ENCODE measurements at regions not wholly inside any gene's neighbourhood (a gene's known extent, or its start where the extent isn't known, plus 50 kb on each side); places are given as distances from the start of the nearest gene placed in this dataset.

DNA sequence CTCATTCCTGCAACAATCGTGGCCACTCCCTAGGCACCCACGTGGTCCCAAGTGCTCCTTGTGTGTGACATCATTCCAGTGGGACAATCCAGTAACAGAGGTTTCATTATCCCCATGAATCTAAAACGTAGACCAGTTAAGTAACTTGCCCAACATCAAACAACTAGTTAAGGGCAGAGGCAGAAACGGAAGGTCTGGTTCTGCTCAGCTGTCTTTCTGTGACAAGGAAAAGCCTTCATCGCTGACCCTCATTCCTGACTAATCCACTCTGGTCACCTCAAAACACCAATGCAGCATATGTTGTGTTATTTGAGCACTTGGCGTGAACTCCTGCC lies 261.4 kb upstream of the JARID2 start:
- CTCF ChIA-PET = no interaction called here
- Mint-ChIP-seq H3K4me3 (no peak overlapping the region), H3K9me3 (no peaks in the 10 kb centered on the region), H3K36me3 (no peaks in the 10 kb centered on the region), H3K27me3 (peaks cover 21% of the 10 kb centered on the region), H3K4me1 (no peaks in the 10 kb centered on the region), H3K27ac (no peak overlapping the region)
- DNase-seq = no peak

DNA sequence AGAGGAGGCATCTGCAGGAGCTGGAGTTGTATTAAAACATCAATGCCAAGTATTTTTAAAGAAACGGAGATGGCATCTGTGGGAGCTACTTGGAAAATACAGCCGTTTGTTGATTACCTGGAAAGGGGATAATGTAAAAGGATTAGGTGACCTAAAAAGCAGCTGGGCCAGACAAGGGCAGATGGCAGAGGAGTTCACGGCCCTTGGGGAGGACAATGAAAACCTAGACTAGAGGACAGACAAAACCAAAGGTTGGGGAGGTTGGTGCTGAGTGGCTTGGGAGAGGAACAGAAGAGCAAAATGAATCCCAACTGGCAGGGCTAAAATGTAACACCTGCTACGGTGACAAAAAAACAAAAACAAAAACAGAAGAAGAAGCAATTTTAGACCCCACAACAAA lies 260.5 kb upstream of the JARID2 start:
- H3K9me3 Mint-ChIP-seq = no peaks in the 10 kb centered on the region
- no peaks in the 10 kb centered on the region for H3K36me3 Mint-ChIP-seq
- DNase-seq = no peak
- H3K4me3 Mint-ChIP-seq = no peak overlapping the region
- H3K27me3 Mint-ChIP-seq = peaks cover 21% of the 10 kb centered on the region
- H3K4me1 Mint-ChIP-seq = no peaks in the 10 kb centered on the region
- no peak overlapping the region for H3K27ac Mint-ChIP-seq
- CTCF ChIA-PET = no interaction called here

DNA sequence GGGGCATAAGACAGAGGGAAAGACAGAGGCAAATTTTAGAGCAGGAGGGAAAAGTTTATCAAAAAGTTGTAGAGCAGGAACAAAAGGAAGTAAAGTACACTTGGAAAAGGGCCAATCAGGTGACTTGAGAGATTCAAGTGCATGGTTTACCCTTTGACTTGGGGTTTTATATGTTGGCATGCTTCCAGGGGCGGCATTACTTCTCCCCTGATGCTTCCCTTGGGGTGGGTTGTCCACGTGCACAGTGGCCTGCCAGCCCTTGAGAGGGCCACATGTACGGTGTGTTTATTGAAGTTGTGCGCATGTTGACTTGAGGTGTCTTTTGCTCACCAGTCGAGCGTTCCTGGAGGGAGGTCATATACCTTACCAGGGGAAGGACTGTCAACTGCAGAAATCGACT lies 259.5 kb upstream of the JARID2 start:
- H3K4me3 Mint-ChIP-seq = no peak overlapping the region
- H3K27ac Mint-ChIP-seq = no peak overlapping the region

DNA sequence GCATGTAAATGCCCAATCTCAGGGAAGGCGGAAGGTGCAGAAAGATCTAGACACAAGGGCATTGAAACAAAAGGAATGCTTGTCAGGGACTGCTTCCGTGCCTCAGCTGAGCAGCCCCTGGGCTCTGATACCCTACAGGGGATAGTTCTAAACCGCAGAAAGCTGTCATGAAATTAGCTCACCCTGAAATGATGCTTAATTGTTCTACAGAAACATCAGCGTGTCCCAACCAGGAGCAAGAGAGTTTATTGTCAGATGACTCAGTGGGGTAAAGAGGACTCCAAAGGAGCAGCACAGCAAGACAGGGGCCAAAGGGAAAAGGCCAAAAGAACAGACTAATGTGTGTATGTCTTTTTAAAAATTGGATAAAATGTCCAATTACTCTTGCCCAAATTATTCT lies 258.4 kb upstream of the JARID2 start:
- Mint-ChIP-seq H3K27ac (no peak overlapping the region), H3K4me3 (no peak overlapping the region), H3K27me3 (peaks cover 18% of the 10 kb centered on the region), H3K4me1 (no peaks in the 10 kb centered on the region), H3K9me3 (no peaks in the 10 kb centered on the region), H3K36me3 (no peaks in the 10 kb centered on the region)
- CTCF ChIA-PET = no interaction called here
- no peak for DNase-seq

More for the DNA sequence above, 259.5 kb upstream of the JARID2 start:
- DNase-seq = no peak
- Mint-ChIP-seq H3K4me1 (no peaks in the 10 kb centered on the region), H3K36me3 (no peaks in the 10 kb centered on the region), H3K9me3 (no peaks in the 10 kb centered on the region), H3K27me3 (peaks cover 19% of the 10 kb centered on the region)
- CTCF ChIA-PET = no interaction called here

DNA sequence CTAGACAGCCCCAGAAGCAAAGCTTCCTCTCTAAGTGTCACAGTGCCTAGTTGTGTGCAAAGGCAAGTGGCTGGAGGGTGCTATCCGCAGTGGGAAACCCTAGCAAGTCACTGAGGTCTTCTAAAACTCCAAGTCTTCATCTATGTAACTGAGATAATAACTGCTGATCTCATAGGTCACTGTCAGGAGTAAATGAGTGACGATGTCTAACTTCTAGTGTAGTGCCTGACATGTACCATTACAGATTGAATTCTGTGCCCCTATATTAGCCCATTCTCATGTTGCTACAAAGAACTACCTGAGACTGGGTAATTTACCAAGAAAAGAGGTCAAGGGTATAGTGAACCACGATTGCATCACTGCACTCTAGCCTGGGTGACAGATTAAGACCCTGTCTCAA lies 253.5 kb upstream of the JARID2 start:
- Mint-ChIP-seq H3K9me3 (no peaks in the 10 kb centered on the region), H3K27ac (no peak overlapping the region), H3K4me1 (no peaks in the 10 kb centered on the region), H3K4me3 (no peak overlapping the region), H3K36me3 (no peaks in the 10 kb centered on the region), H3K27me3 (no peaks in the 10 kb centered on the region)
- CTCF ChIA-PET = no interaction called here
- DNase-seq = no peak

DNA sequence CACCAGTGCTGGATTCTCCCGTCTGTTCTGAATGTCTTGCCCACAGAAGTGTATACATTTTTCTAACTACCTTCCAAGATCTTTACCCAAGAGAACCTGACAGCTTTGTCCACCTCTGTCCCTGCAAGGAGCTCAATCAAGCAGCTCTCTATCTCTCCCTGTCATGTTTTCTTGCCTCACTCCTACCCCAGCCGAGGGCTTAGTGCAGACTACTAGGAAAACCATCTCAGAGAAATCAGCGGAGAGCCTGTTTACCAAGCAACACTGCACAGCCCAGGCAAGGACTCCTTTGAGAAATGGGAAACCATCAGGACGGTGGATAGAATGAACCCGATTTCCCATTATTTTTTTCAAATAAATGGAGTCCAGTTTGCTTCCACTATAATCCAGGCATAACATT lies 250.7 kb upstream of the JARID2 start:
- CTCF ChIA-PET = no interaction called here
- Mint-ChIP-seq H3K27me3 (no peaks in the 10 kb centered on the region), H3K4me3 (no peak overlapping the region), H3K4me1 (no peaks in the 10 kb centered on the region), H3K27ac (no peak overlapping the region), H3K9me3 (no peaks in the 10 kb centered on the region), H3K36me3 (no peaks in the 10 kb centered on the region)
- no peak for DNase-seq

DNA sequence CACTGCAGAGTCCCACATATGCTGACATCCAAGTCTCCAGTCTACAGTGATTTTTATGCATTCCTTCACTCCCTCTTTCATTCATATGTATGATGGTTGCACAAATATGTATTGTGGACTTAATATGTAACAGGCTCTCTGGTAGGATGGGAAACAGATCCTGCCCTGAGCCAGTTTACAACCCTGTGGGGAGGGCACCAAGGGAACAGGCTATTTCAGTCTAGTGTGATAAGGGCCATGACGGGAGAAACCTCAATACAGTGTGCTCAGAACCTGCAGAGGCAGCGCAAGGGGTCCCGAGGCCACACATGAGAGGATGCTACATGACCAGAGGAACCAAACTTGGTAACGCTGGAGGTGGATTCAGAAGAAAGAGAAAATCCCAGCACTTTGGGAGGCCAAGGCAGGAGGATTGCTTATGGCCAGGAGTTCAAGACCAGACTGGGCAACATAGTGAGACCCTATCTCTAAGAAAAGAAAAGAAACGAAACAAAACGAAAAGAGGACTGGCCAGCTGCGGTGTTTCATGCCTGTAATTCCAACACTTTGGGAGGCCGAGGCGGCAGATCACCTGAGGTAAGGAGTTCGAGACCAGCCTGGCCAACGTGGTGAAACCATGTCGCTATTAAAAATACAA lies 249.8 kb upstream of the JARID2 start:
- DNase-seq = no peak
- CTCF ChIA-PET = no interaction called here
- Mint-ChIP-seq H3K27ac (no peak overlapping the region), H3K4me3 (no peak overlapping the region), H3K9me3 (no peaks in the 10 kb centered on the region), H3K27me3 (no peaks in the 10 kb centered on the region), H3K36me3 (no peaks in the 10 kb centered on the region), H3K4me1 (no peaks in the 10 kb centered on the region)

DNA sequence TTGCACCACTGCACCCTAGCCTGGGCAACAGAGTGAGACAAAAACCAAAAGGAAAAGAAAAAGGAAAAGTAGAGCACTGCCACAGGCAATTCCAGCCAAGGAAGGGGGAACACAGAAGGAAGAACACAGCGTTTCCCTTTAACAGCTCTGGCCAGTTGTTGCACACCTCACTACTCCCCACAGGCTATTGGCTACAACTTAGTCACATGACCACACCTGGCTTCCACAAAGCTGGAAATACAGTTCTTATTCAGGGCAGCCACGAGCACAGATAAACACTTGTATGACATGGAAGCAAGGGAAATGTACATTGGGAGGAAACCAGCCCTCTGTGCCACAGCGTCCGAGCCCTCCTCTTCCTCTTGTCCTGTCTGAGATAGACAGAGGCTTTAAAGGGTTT lies 249.0 kb upstream of the JARID2 start:
- no peak for DNase-seq
- no peak overlapping the region for H3K4me3 Mint-ChIP-seq
- no peak overlapping the region for H3K27ac Mint-ChIP-seq
- CTCF ChIA-PET = no interaction called here
- H3K27me3 Mint-ChIP-seq = no peaks in the 10 kb centered on the region
- H3K4me1 Mint-ChIP-seq = no peaks in the 10 kb centered on the region
- H3K9me3 Mint-ChIP-seq = no peaks in the 10 kb centered on the region
- no peaks in the 10 kb centered on the region for H3K36me3 Mint-ChIP-seq

DNA sequence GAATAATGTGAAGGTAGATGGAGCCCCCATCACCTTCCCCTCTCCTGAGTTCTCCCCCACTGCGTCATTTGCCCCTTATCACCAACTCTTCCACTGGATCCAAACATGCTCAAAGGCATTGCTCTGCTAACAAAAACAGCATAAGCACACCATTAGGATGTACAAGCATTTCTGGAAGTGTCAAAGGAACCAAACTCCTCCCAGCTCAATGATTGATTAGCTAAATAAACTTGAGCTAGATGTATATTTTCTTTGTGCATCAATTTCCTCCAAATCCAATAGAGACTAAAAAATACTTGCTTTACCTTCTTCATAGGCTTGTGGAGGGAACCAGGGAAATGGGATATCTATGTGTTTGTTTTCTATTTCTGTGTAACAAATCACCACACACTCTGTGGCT lies 248.4 kb upstream of the JARID2 start:
- Mint-ChIP-seq H3K9me3 (no peaks in the 10 kb centered on the region), H3K4me1 (no peaks in the 10 kb centered on the region), H3K27me3 (no peaks in the 10 kb centered on the region), H3K4me3 (no peak overlapping the region), H3K36me3 (no peaks in the 10 kb centered on the region), H3K27ac (no peak overlapping the region)
- no peak for DNase-seq
- CTCF ChIA-PET = no interaction called here

DNA sequence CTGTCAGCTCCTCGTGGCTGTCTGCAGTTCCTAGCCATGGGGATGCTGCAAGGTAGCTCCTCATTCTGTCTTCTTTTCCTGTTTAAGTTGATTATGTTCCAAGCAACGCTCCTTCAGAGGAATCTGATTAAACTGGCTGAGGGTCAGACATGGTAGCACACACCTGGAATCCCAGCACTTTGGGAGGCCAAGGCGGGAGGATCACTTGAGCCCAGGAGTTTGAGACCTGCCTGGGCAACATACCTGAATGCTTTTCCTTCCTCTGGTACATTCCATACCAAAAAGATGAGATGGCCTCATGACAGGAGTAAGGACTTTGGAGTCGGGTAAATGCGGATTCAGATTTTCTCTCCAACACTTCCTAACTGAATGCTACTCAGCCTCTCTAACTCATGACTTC lies 246.8 kb upstream of the JARID2 start:
- no peaks in the 10 kb centered on the region for H3K4me1 Mint-ChIP-seq
- H3K4me3 Mint-ChIP-seq = no peak overlapping the region
- no peak overlapping the region for H3K27ac Mint-ChIP-seq
- no peaks in the 10 kb centered on the region for H3K9me3 Mint-ChIP-seq
- H3K27me3 Mint-ChIP-seq = no peaks in the 10 kb centered on the region
- CTCF ChIA-PET = no interaction called here
- H3K36me3 Mint-ChIP-seq = no peaks in the 10 kb centered on the region
- DNase-seq = no peak

DNA sequence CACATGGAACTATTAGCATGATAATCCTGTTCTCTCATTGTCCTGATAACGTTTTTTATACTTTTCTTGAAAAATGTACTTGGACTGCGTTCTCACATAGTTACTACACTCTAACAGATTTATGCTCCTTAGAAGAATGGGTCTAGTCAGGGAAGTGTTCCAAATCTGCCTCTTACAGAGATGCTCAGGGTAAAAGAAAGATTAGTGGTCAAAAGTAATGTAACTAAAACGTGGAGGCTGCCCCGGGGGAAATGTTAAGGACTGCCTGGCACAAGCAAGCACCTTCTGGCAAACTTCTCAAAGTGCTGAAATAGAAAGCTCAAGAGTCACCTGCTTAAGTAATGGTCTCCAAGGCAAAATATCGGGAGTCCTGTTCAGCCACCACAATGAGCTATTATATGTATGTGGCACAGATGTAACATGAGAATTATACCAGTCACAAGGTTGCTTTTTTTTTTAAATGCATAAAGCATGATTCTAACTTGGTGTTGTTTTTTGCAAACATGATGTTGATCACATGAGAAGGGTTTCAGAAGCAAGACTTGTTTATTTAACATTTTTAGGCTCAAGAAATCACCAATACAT lies 244.5 kb upstream of the JARID2 start:
- DNase-seq = no peak
- H3K27ac Mint-ChIP-seq = no peak overlapping the region
- H3K9me3 Mint-ChIP-seq = no peaks in the 10 kb centered on the region
- no peak overlapping the region for H3K4me3 Mint-ChIP-seq
- no peaks in the 10 kb centered on the region for H3K27me3 Mint-ChIP-seq
- H3K4me1 Mint-ChIP-seq = no peaks in the 10 kb centered on the region
- H3K36me3 Mint-ChIP-seq = no peaks in the 10 kb centered on the region
- CTCF ChIA-PET = no interaction called here

DNA sequence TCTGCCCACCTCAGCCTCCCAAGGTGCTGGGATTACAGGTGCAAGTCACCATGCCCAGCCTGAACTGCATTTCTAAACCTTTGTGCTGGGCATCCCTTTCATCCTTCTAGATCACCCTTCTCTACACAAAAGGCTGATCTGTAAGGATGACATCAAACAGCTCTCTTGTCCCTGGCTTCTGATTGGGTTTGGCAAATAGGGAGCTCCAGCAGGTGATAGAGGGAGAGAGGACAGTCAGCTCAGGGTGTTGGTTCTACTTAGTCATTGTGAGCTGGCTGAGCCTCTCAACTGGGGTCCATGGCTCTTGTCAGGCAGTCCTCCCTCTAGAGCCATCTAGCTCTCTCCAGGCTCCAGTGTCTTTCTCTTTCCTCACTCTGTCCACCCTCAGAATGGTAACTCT lies 237.6 kb upstream of the JARID2 start:
- Mint-ChIP-seq H3K9me3 (peaks cover 2% of the 10 kb centered on the region), H3K4me1 (no peaks in the 10 kb centered on the region), H3K27ac (no peak overlapping the region), H3K27me3 (no peaks in the 10 kb centered on the region), H3K36me3 (no peaks in the 10 kb centered on the region), H3K4me3 (no peak overlapping the region)
- no peak for DNase-seq
- CTCF ChIA-PET = no interaction called here

DNA sequence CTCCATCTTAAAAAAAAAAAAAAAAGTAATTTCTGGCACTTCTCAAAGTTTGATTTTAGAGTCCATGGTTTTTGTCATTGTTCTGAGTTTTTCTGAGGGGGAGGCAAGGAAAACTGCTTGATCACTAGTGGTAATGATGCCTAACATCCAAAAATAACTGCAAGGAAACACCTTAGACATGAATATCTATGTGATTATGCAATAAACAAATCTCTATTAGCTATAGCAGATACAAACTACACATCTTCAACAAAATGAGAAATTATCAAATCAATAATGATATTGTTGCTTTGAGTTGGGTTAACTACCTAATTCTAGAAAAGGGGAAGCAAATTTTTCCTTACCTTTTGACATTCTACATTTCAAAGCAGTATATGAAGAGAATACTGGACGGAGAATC lies 230.9 kb upstream of the JARID2 start:
- Mint-ChIP-seq H3K27me3 (peaks cover 15% of the 10 kb centered on the region), H3K4me1 (peaks cover 16% of the 10 kb centered on the region), H3K4me3 (no peak overlapping the region), H3K9me3 (peaks cover 2% of the 10 kb centered on the region), H3K36me3 (no peaks in the 10 kb centered on the region), H3K27ac (no peak overlapping the region)
- no peak for DNase-seq
- CTCF ChIA-PET = no interaction called here

DNA sequence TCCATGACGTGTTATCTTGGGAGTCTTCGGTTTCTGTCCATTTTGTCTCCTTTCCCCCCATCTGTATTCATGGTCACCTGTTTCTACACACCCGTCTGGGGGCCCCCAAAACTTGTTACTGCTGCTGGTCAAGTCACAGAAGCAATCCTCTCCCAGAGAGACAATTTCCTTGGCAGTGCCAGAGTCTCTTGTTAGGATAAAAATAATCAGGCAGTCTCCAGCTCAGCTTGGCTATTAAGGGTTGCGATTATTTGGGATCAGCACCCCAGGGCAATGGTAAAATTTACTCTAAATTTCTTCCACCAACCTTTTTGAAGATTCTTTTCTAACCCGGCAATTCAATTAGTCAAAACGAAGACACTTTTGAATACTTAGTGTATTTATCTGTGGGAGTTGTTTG lies 229.1 kb upstream of the JARID2 start:
- no peak for DNase-seq
- Mint-ChIP-seq H3K4me1 (peaks cover 19% of the 10 kb centered on the region), H3K27me3 (peaks cover 15% of the 10 kb centered on the region), H3K27ac (no peak overlapping the region), H3K36me3 (no peaks in the 10 kb centered on the region), H3K4me3 (no peak overlapping the region), H3K9me3 (peaks cover 2% of the 10 kb centered on the region)
- CTCF ChIA-PET = no interaction called here

DNA sequence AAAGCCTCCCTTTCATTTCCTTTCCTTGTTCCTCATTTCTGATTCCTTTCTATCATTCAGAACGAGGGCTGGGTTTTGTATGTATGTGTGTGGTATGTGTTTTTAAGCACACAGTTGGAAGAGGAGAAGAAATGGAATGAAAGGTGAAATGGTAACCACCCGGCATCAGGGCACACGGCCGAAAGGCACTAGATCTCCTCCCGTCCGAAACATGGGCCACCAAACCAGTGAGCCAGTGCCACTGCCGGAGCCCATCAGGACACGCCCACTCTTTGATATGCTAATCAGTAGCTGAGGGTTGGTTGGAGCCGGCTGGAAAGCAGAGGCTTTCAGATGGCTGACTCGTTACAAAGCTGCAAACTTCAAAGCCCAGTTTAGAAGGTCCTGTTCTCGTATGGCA lies 228.6 kb upstream of the JARID2 start:
- peaks cover 2% of the 10 kb centered on the region for H3K9me3 Mint-ChIP-seq
- H3K4me1 Mint-ChIP-seq = peaks cover 19% of the 10 kb centered on the region
- no peak for DNase-seq
- no peaks in the 10 kb centered on the region for H3K36me3 Mint-ChIP-seq
- peaks cover 15% of the 10 kb centered on the region for H3K27me3 Mint-ChIP-seq
- H3K27ac Mint-ChIP-seq = no peak overlapping the region
- CTCF ChIA-PET = no interaction called here
- no peak overlapping the region for H3K4me3 Mint-ChIP-seq

DNA sequence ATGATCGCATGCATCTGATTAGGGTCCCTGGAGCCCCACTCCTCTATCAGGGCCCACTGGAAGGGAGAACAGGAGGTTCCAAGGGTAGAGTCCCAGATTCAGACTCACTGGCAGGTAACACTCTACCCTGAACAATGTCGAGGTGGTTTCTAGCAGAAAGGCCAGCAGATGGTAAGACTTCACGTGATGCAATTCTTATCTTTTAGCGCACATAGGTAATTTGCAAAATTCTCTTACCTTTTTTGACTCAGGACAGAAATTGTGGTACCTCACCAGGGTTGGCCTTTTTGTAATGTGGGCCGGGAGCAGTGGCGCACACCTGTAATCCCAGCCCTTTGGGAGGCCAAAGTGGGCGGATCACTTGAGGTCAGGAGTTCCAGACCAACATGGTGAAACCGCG lies 228.1 kb upstream of the JARID2 start:
- CTCF ChIA-PET = no interaction called here
- DNase-seq = no peak
- Mint-ChIP-seq H3K36me3 (no peaks in the 10 kb centered on the region), H3K27ac (no peak overlapping the region), H3K27me3 (peaks cover 15% of the 10 kb centered on the region), H3K9me3 (peaks cover 2% of the 10 kb centered on the region), H3K4me1 (peaks cover 19% of the 10 kb centered on the region), H3K4me3 (no peak overlapping the region)

Measured in activated naive CD4-positive, alpha-beta T cell treated with anti-CD3 and anti-CD28 coated beads, Interleukin-2, amount 10 ng/mL, durations not matched to agents 7 days and 5 days (primary cell).